ENCODE measurements at regions not wholly inside any gene's neighbourhood (a gene's known extent, or its start where the extent isn't known, plus 50 kb on each side); places are given as distances from the start of the nearest gene placed in this dataset.

- no peak overlapping the region for H3K4me3 ChIP-seq (ENCODE audit: insufficient read depth, low read depth, low read length)
- no peaks in the 10 kb centered on the region for H3K9me3 ChIP-seq (ENCODE audit: insufficient read depth, low read depth, low read length)
- H2AFZ ChIP-seq (ENCODE audit: low read depth, low read length): no peak overlapping the region
- no peaks in the 10 kb centered on the region for H4K20me1 ChIP-seq (ENCODE audit: insufficient read depth, low read length)
- peaks cover 1% of the 10 kb centered on the region for H3K9me3 Mint-ChIP-seq (ENCODE audit: unreplicated experiment)
- DNase-seq (ENCODE audit: low read depth) (no peak), FAIRE-seq (no peak)
- TF ChIP-seq CTCF (IDR thresholded peaks at IDR 0.05; ENCODE audit: insufficient read depth, low read depth, low read length) (no peak), EZH2 (IDR thresholded peaks at IDR 0.05; ENCODE audit: insufficient read depth, low read length) (no peak)
- H3K36me3 Mint-ChIP-seq (ENCODE audit: low read depth, unreplicated experiment): no peaks in the 10 kb centered on the region
- no peaks in the 10 kb centered on the region for H3K36me3 ChIP-seq (ENCODE audit: insufficient read depth, low read length)
- no peak overlapping the region for H3K4me2 ChIP-seq (ENCODE audit: low read length)
- peaks cover 9% of the 10 kb centered on the region for H3K27me3 ChIP-seq (ENCODE audit: insufficient read depth, low read length)
- H3K4me1 ChIP-seq (ENCODE audit: insufficient read depth, low read length): no peaks in the 10 kb centered on the region
- no peaks in the 10 kb centered on the region for H3K79me2 ChIP-seq (ENCODE audit: insufficient read depth, low read length)
- H3K4me3 Mint-ChIP-seq (ENCODE audit: unreplicated experiment): no peak overlapping the region
- H3K27ac ChIP-seq (ENCODE audit: low read depth, low read length): no peak overlapping the region
- H3K27ac Mint-ChIP-seq (ENCODE audit: unreplicated experiment): no peak overlapping the region
- H3K27me3 Mint-ChIP-seq (ENCODE audit: low read depth, unreplicated experiment): peaks cover 14% of the 10 kb centered on the region
- no peaks in the 10 kb centered on the region for H3K4me1 Mint-ChIP-seq (ENCODE audit: low read depth, unreplicated experiment)
- no peak overlapping the region for H3K9ac ChIP-seq (ENCODE audit: low read length)
These were observed 53.7 kb upstream of the DOCK1 start for GRCh38 chr10:126851414-126852108.

GRCh38 chr10:126854726-126855495, 50.3 kb upstream of the DOCK1 start:
- Mint-ChIP-seq H3K4me1 (ENCODE audit: low read depth, unreplicated experiment) (no peaks in the 10 kb centered on the region), H3K27ac (ENCODE audit: unreplicated experiment) (no peak overlapping the region), H3K4me3 (ENCODE audit: unreplicated experiment) (no peak overlapping the region), H3K27me3 (ENCODE audit: low read depth, unreplicated experiment) (peaks cover 13% of the 10 kb centered on the region), H3K9me3 (ENCODE audit: unreplicated experiment) (peaks cover 3% of the 10 kb centered on the region), H3K36me3 (ENCODE audit: low read depth, unreplicated experiment) (no peaks in the 10 kb centered on the region)
- no peak overlapping the region for H2AFZ ChIP-seq (ENCODE audit: low read depth, low read length)
- no peaks in the 10 kb centered on the region for H3K79me2 ChIP-seq (ENCODE audit: insufficient read depth, low read length)
- DNase-seq (ENCODE audit: low read depth): no peak
- H3K36me3 ChIP-seq (ENCODE audit: insufficient read depth, low read length): no peaks in the 10 kb centered on the region
- H3K4me3 ChIP-seq (ENCODE audit: insufficient read depth, low read depth, low read length): no peak overlapping the region
- no peak overlapping the region for H3K9ac ChIP-seq (ENCODE audit: low read length)
- H3K9me3 ChIP-seq (ENCODE audit: insufficient read depth, low read depth, low read length): peaks cover 3% of the 10 kb centered on the region
- no peaks in the 10 kb centered on the region for H4K20me1 ChIP-seq (ENCODE audit: insufficient read depth, low read length)
- no peaks in the 10 kb centered on the region for H3K4me1 ChIP-seq (ENCODE audit: insufficient read depth, low read length)
- FAIRE-seq: no peak
- no peak overlapping the region for H3K27ac ChIP-seq (ENCODE audit: low read depth, low read length)
- no peak overlapping the region for H3K4me2 ChIP-seq (ENCODE audit: low read length)
- H3K27me3 ChIP-seq (ENCODE audit: insufficient read depth, low read length): peaks cover 6% of the 10 kb centered on the region
- TF ChIP-seq EZH2 (IDR thresholded peaks at IDR 0.05; ENCODE audit: insufficient read depth, low read length) (no peak), CTCF (IDR thresholded peaks at IDR 0.05; ENCODE audit: insufficient read depth, low read depth, low read length) (no peak)
